HG03060 (cell line): ENCODE measurements at regions not wholly inside any gene's neighbourhood (a gene's known extent, or its start where the extent isn't known, plus 50 kb on each side); places are given as distances from the start of the nearest gene placed in this dataset.

Experiments
- ATAC-seq: cut with Tn5 transposase; IDR thresholded peaks from one replicate; pipeline ENCODE4 v1.9.1; 2021; ENCODE audit warnings: low read depth, moderate number of reproducible peaks; ENCODE audit not compliant: unreplicated experiment

- ATAC-seq, result no peak
These were observed 109.9 kb upstream of the TIAM2 start for GRCh38 chr6:154885214-154885613.

- ATAC-seq, result no peak
These were observed 109.1 kb upstream of the TIAM2 start for GRCh38 chr6:154886016-154886415.

GRCh38 chr6:154886471-154886870 lies 108.6 kb upstream of the TIAM2 start:
- ATAC-seq, result no peak

GRCh38 chr6:154887051-154887450 lies 108.1 kb upstream of the TIAM2 start:
- no peak for ATAC-seq

- no peak for ATAC-seq
These were observed 106.5 kb upstream of the TIAM2 start for GRCh38 chr6:154888421-154889295.

- ATAC-seq, result no peak
These were observed 104.2 kb upstream of the TIAM2 start for GRCh38 chr6:154890874-154891273.

- no peak for ATAC-seq
These were observed 103.2 kb upstream of the TIAM2 start for GRCh38 chr6:154891901-154892300.

GRCh38 chr6:154893917-154894316 lies 101.2 kb upstream of the TIAM2 start:
- no peak for ATAC-seq

GRCh38 chr6:154894902-154895301 lies 100.2 kb upstream of the TIAM2 start:
- no peak for ATAC-seq

- ATAC-seq, result no peak
These were observed 99.3 kb upstream of the TIAM2 start for GRCh38 chr6:154895841-154896240.

- ATAC-seq, result no peak
These were observed 96.3 kb upstream of the TIAM2 start for GRCh38 chr6:154898821-154899220.

- no peak for ATAC-seq
These were observed 95.2 kb upstream of the TIAM2 start for GRCh38 chr6:154899824-154900463.

- ATAC-seq, result no peak
These were observed 93.1 kb upstream of the TIAM2 start for GRCh38 chr6:154901876-154902552.

GRCh38 chr6:154907291-154907690 lies 87.8 kb upstream of the TIAM2 start:
- ATAC-seq, result no peak

GRCh38 chr6:154908723-154909122 lies 86.4 kb upstream of the TIAM2 start:
- ATAC-seq, result no peak

- no peak for ATAC-seq
These were observed 85.8 kb upstream of the TIAM2 start for GRCh38 chr6:154909311-154909710.

- no peak for ATAC-seq
These were observed 85.3 kb upstream of the TIAM2 start for GRCh38 chr6:154909821-154910220.

GRCh38 chr6:154914288-154914687 lies 80.8 kb upstream of the TIAM2 start:
- ATAC-seq, result no peak

- ATAC-seq, result no peak
These were observed 78.3 kb upstream of the TIAM2 start for GRCh38 chr6:154916857-154917256.

- no peak for ATAC-seq
These were observed 77.2 kb upstream of the TIAM2 start for GRCh38 chr6:154917941-154918340.

- no peak for ATAC-seq
These were observed 75.3 kb upstream of the TIAM2 start for GRCh38 chr6:154919806-154920205.
